ENCODE measurements at regions not wholly inside any gene's neighbourhood (a gene's known extent, or its start where the extent isn't known, plus 50 kb on each side); places are given as distances from the start of the nearest gene placed in this dataset.

GRCh38 chr2:31675485-31675901, 94.8 kb upstream of the SRD5A2 start:
- DNase-seq (ENCODE audit: low read depth, low spot score) (no peak), ATAC-seq (peak; percentile 74), FAIRE-seq (no peak)
- no peaks in the 10 kb centered on the region; the same call in 2 of the 3 replicates for H3K9me3 ChIP-seq (replicated peaks; ENCODE audit: control insufficient read depth, insufficient read depth, low read length)
- intact Hi-C loops (cut with micrococcal nuclease; ENCODE audit: unreplicated experiment) (no loop called here), in situ Hi-C loops (cut with MboI) (no loop called here)
- no peak overlapping the region for H3K27ac ChIP-seq (ENCODE audit: control insufficient read depth, insufficient read depth)
- no peak overlapping the region for H2AFZ ChIP-seq (ENCODE audit: control insufficient read depth, low read depth, low read length)
- ChIA-PET RAD21 (ENCODE audit: unreplicated experiment) (no interaction called here), SMC1A (ENCODE audit: uncharacterized antibody, unreplicated experiment) (interaction anchor here (0.5 to 0.8 kb wide), 3 partner anchors 10 to 637 kb away, joined by 3 to 5 read pairs (median 3); no protein-coding TSS in a partner anchor), CTCF (interaction anchor here (0.9 kb wide), 1 partner anchor 12 kb away, joined by 4 read pairs; no protein-coding TSS in a partner anchor), POLR2A (no interaction called here)
- no peak overlapping the region for H3K9ac ChIP-seq (ENCODE audit: control insufficient read depth, insufficient read depth, low read length)
- no peaks in the 10 kb centered on the region for H3K4me1 ChIP-seq (ENCODE audit: control insufficient read depth, insufficient read depth, low read length)
- no peak overlapping the region for H3K4me3 ChIP-seq
- 15% methylated on average over 3 of the region's 3 CpGs for WGBS (ENCODE audit: insufficient coverage, insufficient replicate concordance, low lambda C conversion rate, missing lambda C conversion rate)
- TF ChIP-seq, protein P1, sequence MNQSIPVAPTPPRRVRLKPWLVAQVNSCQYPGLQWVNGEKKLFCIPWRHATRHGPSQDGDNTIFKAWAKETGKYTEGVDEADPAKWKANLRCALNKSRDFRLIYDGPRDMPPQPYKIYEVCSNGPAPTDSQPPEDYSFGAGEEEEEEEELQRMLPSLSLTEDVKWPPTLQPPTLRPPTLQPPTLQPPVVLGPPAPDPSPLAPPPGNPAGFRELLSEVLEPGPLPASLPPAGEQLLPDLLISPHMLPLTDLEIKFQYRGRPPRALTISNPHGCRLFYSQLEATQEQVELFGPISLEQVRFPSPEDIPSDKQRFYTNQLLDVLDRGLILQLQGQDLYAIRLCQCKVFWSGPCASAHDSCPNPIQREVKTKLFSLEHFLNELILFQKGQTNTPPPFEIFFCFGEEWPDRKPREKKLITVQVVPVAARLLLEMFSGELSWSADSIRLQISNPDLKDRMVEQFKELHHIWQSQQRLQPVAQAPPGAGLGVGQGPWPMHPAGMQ (IDR thresholded peaks at IDR 0.05; ENCODE audit: borderline replicate concordance) = no peak
- TF ChIP-seq RAD21 (IDR thresholded peaks at IDR 0.05; ENCODE audit: insufficient read depth, low read depth, low read length) = peak; percentile 43
- TF ChIP-seq SP1 (IDR thresholded peaks at IDR 0.05; ENCODE audit: low read depth, low read length) = no peak
- TF ChIP-seq CTCF (IDR thresholded peaks at IDR 0.05 in 2 of 3, conservative IDR thresholded peaks at IDR 0.05 in 1 of 3; ENCODE audit: control insufficient read depth in 2 of 3, extremely low read depth in 1 of 3, insufficient read depth in 1 of 3, low read depth in 3 of 3, low read length in 3 of 3) = peak in 2 of 3 experiments; percentile 18 to 37; a peak in 2 of 6 replicates
- H3K4me2 ChIP-seq (ENCODE audit: control insufficient read depth, insufficient read depth) = no peak overlapping the region
- BruUV-seq (replicated peaks) = no TSS peak
- no peaks in the 10 kb centered on the region for H3K27me3 ChIP-seq (replicated peaks in 1 of 2; ENCODE audit: control insufficient read depth in 2 of 2, insufficient read depth in 2 of 2, low read length in 1 of 2)
- H3K79me2 ChIP-seq (ENCODE audit: control insufficient read depth, insufficient read depth, low read length) = no peaks in the 10 kb centered on the region
- H3K36me3 ChIP-seq (ENCODE audit: control insufficient read depth in 2 of 2, insufficient read depth in 2 of 2, low read length in 1 of 2) = no peaks in the 10 kb centered on the region
- H4K20me1 ChIP-seq (ENCODE audit: control insufficient read depth, insufficient read depth) = no peaks in the 10 kb centered on the region

Data from GM12878 (cell line).